HEK293T (cell line): ENCODE measurements at regions not wholly inside any gene's neighbourhood (a gene's known extent, or its start where the extent isn't known, plus 50 kb on each side); places are given as distances from the start of the nearest gene placed in this dataset.

Experiments used
- ARNT ChIP-seq: fragments of 450-650 bp; IDR thresholded peaks from 2 replicates; pipeline ENCODE4 v1.6.1; 2017; ENCODE audit warnings: mild to moderate bottlenecking
- BHLHE40 ChIP-seq: fragments of 450-650 bp; IDR thresholded peaks from 2 replicates; pipeline ENCODE4 v1.6.1; 2016; ENCODE audit warnings: mild to moderate bottlenecking, moderate library complexity, borderline replicate concordance
- FOXA1 ChIP-seq: fragments of 450-650 bp; IDR thresholded peaks from 2 replicates; pipeline ENCODE4 v1.6.1; 2016; ENCODE audit warnings: mild to moderate bottlenecking
- HDGF ChIP-seq: fragments of 450-650 bp; IDR thresholded peaks from 2 replicates; pipeline ENCODE4 v1.6.1; 2017; ENCODE audit warnings: antibody characterized with exemption, borderline replicate concordance
- L3MBTL2 ChIP-seq: fragments of 450-650 bp; conservative IDR thresholded peaks from 2 replicates; pipeline ENCODE4 v1.6.1; 2016; ENCODE audit warnings: mild to moderate bottlenecking
- SP1 ChIP-seq: fragments of 450-650 bp; IDR thresholded peaks from 2 replicates; pipeline ENCODE4 v1.6.1; 2017
- SUZ12 ChIP-seq: fragments of 450-650 bp; IDR thresholded peaks from 2 replicates; pipeline ENCODE4 v1.6.1; 2016; ENCODE audit warnings: mild to moderate bottlenecking

- TF ChIP-seq FOXA1 (no peak), BHLHE40 (no peak), SP1 (no peak), L3MBTL2 (no peak), SUZ12 (no peak), HDGF (no peak), ARNT (no peak)
Observed at GRCh38 chr2:193608451-193608850, 1413.7 kb upstream of the TMEFF2 start.
